K562 (cell line): ENCODE measurements at regions not wholly inside any gene's neighbourhood (a gene's known extent, or its start where the extent isn't known, plus 50 kb on each side); places are given as distances from the start of the nearest gene placed in this dataset.

ENCODE experiments used
- BCLAF1 ChIP-seq, 2 experiments: fragments of 450-650 bp in 1 of 2; IDR thresholded peaks; 2 replicates each; pipeline ENCODE4 v1.6.1; 2011 to 2017; ENCODE audit warnings: low read depth in 2 of 2, antibody characterized with exemption in 1 of 2, borderline replicate concordance in 1 of 2, low read length in 1 of 2, mild to moderate bottlenecking in 1 of 2, mixed read lengths in 1 of 2; ENCODE audit not compliant: control insufficient read depth in 1 of 2
- CEBPB ChIP-seq: fragments of 450-650 bp; IDR thresholded peaks from 2 replicates; pipeline ENCODE4 v1.6.1; 2016; ENCODE audit warnings: missing genetic modification characterization, missing compliant biosample characterization
- CTCF ChIP-seq, 3 experiments: IDR thresholded peaks in 2 of 3; conservative IDR thresholded peaks in 1 of 3; 2 replicates each; pipeline ENCODE4 v1.5.1; 2011 to 2012; ENCODE audit warnings: low read length in 3 of 3, mild to moderate bottlenecking in 3 of 3, control low read depth in 2 of 3, improper control_type of control experiment in 1 of 3, inconsistent platforms in 1 of 3, low read depth in 1 of 3, mixed read lengths in 1 of 3, moderate library complexity in 1 of 3; ENCODE audit not compliant: insufficient read depth in 2 of 3
- ETV1 ChIP-seq: fragments of 450-650 bp; conservative IDR thresholded peaks from 2 replicates; pipeline ENCODE4 v1.6.1; 2016; ENCODE audit warnings: missing genetic modification characterization, control low read depth, low read depth, missing compliant biosample characterization
- HMG20B ChIP-seq: fragments of 250-450 bp; sonication (Bioruptor Pico); IDR thresholded peaks from 2 replicates; pipeline ENCODE4 v1.5.0; 2021; ENCODE audit warnings: mild to moderate bottlenecking
- POLR2A ChIP-seq: fragments of 450-650 bp; conservative IDR thresholded peaks from 2 replicates; pipeline ENCODE4 v1.6.1; 2016
- RFX7 ChIP-seq: fragments of 250-450 bp; sonication (Bioruptor Pico); IDR thresholded peaks from 2 replicates; pipeline ENCODE4 v1.5.1; 2021; ENCODE audit warnings: mild to moderate bottlenecking
- SETDB1 ChIP-seq: IDR thresholded peaks from one replicate; pipeline ENCODE4 v1.6.1; 2012; ENCODE audit warnings: low read length, control low read depth, inconsistent platforms
- STAT6 ChIP-seq: sonication (generic); formaldehyde crosslinking; IDR thresholded peaks from 2 replicates; pipeline ENCODE4 v1.8.1; 2023; ENCODE audit warnings: mild to moderate bottlenecking, missing genetic modification reagents
- ZKSCAN8 ChIP-seq: fragments of 200-800 bp; sonication (Bioruptor generic); IDR thresholded peaks from 2 replicates; pipeline ENCODE4 v1.6.1; 2016; ENCODE audit warnings: missing genetic modification characterization, missing compliant biosample characterization
- ZNF121 ChIP-seq: sonication (generic); formaldehyde crosslinking; conservative IDR thresholded peaks from 2 replicates; pipeline ENCODE4 v1.8.0; 2022; ENCODE audit warnings: missing genetic modification reagents
- ZNF407 ChIP-seq: fragments of 450-650 bp; IDR thresholded peaks from 2 replicates; pipeline ENCODE4 v1.6.1; 2016; ENCODE audit warnings: low read depth

DNA sequence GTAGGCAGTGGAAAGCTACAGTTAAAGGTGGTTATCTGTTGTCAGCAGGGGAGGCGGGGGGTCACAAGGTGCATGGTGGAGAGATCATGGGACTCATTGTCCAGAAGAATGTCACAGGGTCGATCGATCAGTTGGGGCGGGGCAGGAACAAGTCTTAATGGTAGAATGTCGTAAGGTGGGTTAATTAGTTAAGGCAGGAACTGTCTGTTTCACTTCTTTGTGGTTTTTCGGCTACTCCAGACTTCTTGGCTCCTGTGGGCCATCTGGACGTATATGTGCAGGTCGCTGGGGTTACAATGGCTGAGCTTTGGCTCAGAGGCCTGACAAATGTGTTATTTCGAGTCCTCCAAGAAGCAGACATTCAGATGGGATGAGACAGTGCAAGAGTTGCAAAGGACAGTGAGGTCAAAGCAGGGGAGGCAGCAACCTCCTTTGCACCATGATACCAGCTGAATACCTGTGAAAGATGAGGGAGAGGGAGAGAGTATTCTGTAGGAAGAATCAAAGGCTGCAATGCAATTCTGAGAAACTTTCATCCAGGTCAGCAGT is 246.9 kb upstream of the TMEM132C start:
- no peak for TF ChIP-seq CEBPB
- TF ChIP-seq SETDB1, result no peak
- TF ChIP-seq ZKSCAN8, result no peak
- no peak for TF ChIP-seq STAT6 (CRISPR knock-in tag)
- TF ChIP-seq CTCF (IDR thresholded peaks at IDR 0.05 in 2 of 3, conservative IDR thresholded peaks at IDR 0.05 in 1 of 3; ENCODE audit: insufficient read depth in 2 of 3, low read depth in 1 of 3, low read length in 3 of 3), result no peak
- TF ChIP-seq POLR2A, result no peak
- TF ChIP-seq HMG20B, result no peak
- TF ChIP-seq ETV1 (tag), result no peak
- TF ChIP-seq ZNF121 (CRISPR knock-in tag), result no peak
- TF ChIP-seq BCLAF1 (IDR thresholded peaks at IDR 0.05; ENCODE audit: borderline replicate concordance in 1 of 2, control insufficient read depth in 1 of 2, low read depth in 2 of 2, low read length in 1 of 2), result no peak
- no peak for TF ChIP-seq RFX7 (CRISPR knock-in tag)
- TF ChIP-seq ZNF407, result no peak
